Stimulated activated CD8-positive, alpha-beta memory T cell treated with anti-CD3 and anti-CD28 coated beads, Interleukin-12 subunit alpha, Interleukin-12 subunit beta, amount 100 ng/mL, for 24 hours (primary cell): ENCODE measurements at regions not wholly inside any gene's neighbourhood (a gene's known extent, or its start where the extent isn't known, plus 50 kb on each side); places are given as distances from the start of the nearest gene placed in this dataset.

Source experiments
- DNase-seq: peaks from one replicate; pipeline ENCODE4 v3.0.0-alpha.2; 2020; ENCODE audit errors: extremely low read depth

- no peak for DNase-seq
These were observed 56.9 kb upstream of the SATB1 start for GRCh38 chr3:18481946-18482548.

- no peak for DNase-seq
These were observed 52.5 kb upstream of the SATB1 start for GRCh38 chr3:18477620-18478019.
